ENCODE measurements at regions not wholly inside any gene's neighbourhood (a gene's known extent, or its start where the extent isn't known, plus 50 kb on each side); places are given as distances from the start of the nearest gene placed in this dataset.

DNA sequence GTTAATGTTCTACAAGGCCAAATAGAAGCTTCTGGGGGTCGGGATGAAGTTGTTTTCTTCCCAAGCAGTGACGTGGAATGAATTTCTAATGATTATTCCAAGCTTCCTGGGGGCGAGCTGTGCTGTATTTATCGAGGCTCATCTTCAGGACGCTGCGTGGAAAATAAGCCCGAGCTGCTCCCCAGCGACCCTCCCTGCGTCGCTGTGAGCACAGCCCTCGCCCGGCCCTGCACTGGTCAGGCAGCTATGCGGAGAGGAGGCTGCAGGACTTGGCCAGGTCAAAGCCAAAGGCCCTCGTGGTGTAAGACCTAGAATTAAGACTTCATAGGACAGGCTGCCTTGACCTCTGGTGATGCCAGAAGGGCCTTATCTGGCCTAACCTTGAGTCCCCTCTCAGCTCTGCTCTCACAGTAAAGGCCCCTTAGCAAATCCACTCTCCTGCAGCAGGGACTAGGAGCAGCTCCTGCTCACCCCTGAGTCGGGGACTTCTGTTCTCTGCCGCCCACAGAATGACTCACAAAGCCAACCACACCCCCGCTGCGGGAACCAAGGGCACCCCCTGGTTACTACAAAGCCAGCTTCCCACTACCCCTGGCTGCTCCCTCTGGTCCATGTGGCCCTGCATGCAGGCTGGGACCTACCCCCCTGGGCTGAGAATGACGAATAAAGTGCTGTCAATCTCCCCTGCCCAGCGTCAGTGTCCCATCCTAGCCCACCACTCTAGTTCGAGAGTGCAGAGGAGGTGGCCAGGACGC lies 501.6 kb downstream of the TCERG1L start:
- Histone ChIP-seq H3T11ph (ENCODE audit: low read length) (no peak overlapping the region), H3K9me3 (ENCODE audit: control insufficient read depth, low read depth, low read length) (no peaks in the 10 kb centered on the region), H4K5ac (ENCODE audit: insufficient read length, low read depth, low read length) (no peak overlapping the region), H3K4ac (ENCODE audit: low read depth, low read length) (no peak overlapping the region), H3K56ac (ENCODE audit: insufficient read length, low read depth, low read length) (no peak overlapping the region), H3K23ac (ENCODE audit: insufficient read length, low read depth, low read length) (no peak overlapping the region), H4K20me1 (ENCODE audit: control insufficient read depth, insufficient read depth, insufficient read length) (peaks cover 3% of the 10 kb centered on the region), H3K79me1 (ENCODE audit: insufficient read depth, low read depth, low read length, poor library complexity, severe bottlenecking) (no peaks in the 10 kb centered on the region), H3K4me2 (ENCODE audit: insufficient read depth, insufficient read length, low read length) (no peak overlapping the region), H3K27me3 (ENCODE audit: insufficient read depth, low read length) (no peaks in the 10 kb centered on the region), H2AK5ac (ENCODE audit: insufficient read length, low read length) (no peak overlapping the region), H3K79me2 (ENCODE audit: insufficient read depth, low read length) (no peaks in the 10 kb centered on the region), H3K18ac (ENCODE audit: insufficient read length, low read depth, low read length) (no peak overlapping the region), H2BK12ac (ENCODE audit: insufficient read length, low read depth, low read length) (no peak overlapping the region), H4K8ac (replicated peaks; ENCODE audit: insufficient read length, low read depth, low read length) (no peak overlapping the region), H2BK5ac (ENCODE audit: insufficient read length, low read length) (no peak overlapping the region), H2BK15ac (ENCODE audit: low read depth, low read length) (no peak overlapping the region), H3K14ac (ENCODE audit: insufficient read depth, low read length) (no peak overlapping the region; the same call in 1 of the 2 replicates), H3K9ac (ENCODE audit: extremely low read depth, insufficient read length, low read length) (no peak overlapping the region), H2BK20ac (ENCODE audit: low read depth, low read length, poor library complexity, severe bottlenecking) (no peak overlapping the region), H3K4me1 (ENCODE audit: insufficient read depth, low read length) (peaks cover 3% of the 10 kb centered on the region; the same call in 1 of the 2 replicates), H3K27ac (ENCODE audit: insufficient read length, low read depth, low read length) (no peak overlapping the region), H3K23me2 (ENCODE audit: insufficient read length, low read depth, low read length, poor library complexity, severe bottlenecking) (no peaks in the 10 kb centered on the region), H2BK120ac (ENCODE audit: low read depth, low read length, poor library complexity, severe bottlenecking) (no peak overlapping the region), H4K91ac (ENCODE audit: insufficient read length, low read depth, low read length) (no peak overlapping the region), H2AFZ (ENCODE audit: low read length) (no peak overlapping the region)
- H3K36me3 Mint-ChIP-seq (ENCODE audit: insufficient read depth in 1 of 3, low read depth in 3 of 3): no peaks in the 10 kb centered on the region
- peaks cover 0 to 2% of the 10 kb centered on the region in 2 experiments; a peak in 1 of 5 replicates for H3K9me3 Mint-ChIP-seq
- peaks cover 39 to 40% of the 10 kb centered on the region in 2 experiments for H3K4me1 Mint-ChIP-seq
- no peak overlapping the region; a peak in 1 of 7 replicates for H3K27ac Mint-ChIP-seq
- H3K27me3 Mint-ChIP-seq (ENCODE audit: low read depth): peaks cover 1% of the 10 kb centered on the region; the same call in 1 of the 2 replicates
- no CpG with 5 or more reads among the region's 22 CpGs for WGBS (ENCODE audit: extremely low coverage, insufficient read length, low lambda C conversion rate)
- DNase-seq: no peak
- TF ChIP-seq, protein P1, sequence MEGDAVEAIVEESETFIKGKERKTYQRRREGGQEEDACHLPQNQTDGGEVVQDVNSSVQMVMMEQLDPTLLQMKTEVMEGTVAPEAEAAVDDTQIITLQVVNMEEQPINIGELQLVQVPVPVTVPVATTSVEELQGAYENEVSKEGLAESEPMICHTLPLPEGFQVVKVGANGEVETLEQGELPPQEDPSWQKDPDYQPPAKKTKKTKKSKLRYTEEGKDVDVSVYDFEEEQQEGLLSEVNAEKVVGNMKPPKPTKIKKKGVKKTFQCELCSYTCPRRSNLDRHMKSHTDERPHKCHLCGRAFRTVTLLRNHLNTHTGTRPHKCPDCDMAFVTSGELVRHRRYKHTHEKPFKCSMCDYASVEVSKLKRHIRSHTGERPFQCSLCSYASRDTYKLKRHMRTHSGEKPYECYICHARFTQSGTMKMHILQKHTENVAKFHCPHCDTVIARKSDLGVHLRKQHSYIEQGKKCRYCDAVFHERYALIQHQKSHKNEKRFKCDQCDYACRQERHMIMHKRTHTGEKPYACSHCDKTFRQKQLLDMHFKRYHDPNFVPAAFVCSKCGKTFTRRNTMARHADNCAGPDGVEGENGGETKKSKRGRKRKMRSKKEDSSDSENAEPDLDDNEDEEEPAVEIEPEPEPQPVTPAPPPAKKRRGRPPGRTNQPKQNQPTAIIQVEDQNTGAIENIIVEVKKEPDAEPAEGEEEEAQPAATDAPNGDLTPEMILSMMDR (conservative IDR thresholded peaks at IDR 0.05): no peak
- H3K4me3 Mint-ChIP-seq: no peak overlapping the region

All from H9 (cell line).